VCaP (cell line): ENCODE measurements at regions not wholly inside any gene's neighbourhood (a gene's known extent, or its start where the extent isn't known, plus 50 kb on each side); places are given as distances from the start of the nearest gene placed in this dataset.

Experiments used
- H3K27ac ChIP-seq: fragments of 450-650 bp; 2 replicates; pipeline ENCODE4 v1.5.1; 2017
- CTCF ChIP-seq: fragments of 450-650 bp; conservative IDR thresholded peaks from 2 replicates; pipeline ENCODE4 v1.5.1; 2017; ENCODE audit warnings: mild to moderate bottlenecking, moderate library complexity

DNA sequence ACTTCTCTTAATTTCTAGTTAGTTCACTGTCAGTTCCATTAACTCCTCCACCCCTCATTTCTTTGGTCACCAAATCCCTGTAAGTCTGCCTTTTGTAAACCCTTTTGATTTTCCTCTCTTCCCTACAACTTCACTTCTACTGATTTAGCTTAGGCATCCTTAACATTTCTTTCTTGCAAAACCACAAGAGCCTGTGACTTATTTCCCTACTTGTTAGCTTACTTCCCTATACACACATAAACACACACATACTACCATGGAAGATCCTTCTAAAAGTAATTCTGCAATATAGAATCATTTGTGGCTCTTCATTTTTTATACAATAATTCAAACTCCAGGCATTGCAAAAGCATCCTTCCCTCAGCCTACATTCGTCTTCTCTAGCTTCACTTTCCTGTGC, 494.3 kb upstream of the USP15 start:
- no peak overlapping the region for H3K27ac ChIP-seq
- no peak for TF ChIP-seq CTCF

GRCh38 chr12:61780435-61780834, 479.8 kb upstream of the USP15 start:
- peak overlapping the region; percentile 49 for H3K27ac ChIP-seq
- TF ChIP-seq CTCF: no peak

GRCh38 chr12:61781021-61781581, 479.1 kb upstream of the USP15 start:
- H3K27ac ChIP-seq: peak overlapping the region; percentile 49
- TF ChIP-seq CTCF: no peak

DNA sequence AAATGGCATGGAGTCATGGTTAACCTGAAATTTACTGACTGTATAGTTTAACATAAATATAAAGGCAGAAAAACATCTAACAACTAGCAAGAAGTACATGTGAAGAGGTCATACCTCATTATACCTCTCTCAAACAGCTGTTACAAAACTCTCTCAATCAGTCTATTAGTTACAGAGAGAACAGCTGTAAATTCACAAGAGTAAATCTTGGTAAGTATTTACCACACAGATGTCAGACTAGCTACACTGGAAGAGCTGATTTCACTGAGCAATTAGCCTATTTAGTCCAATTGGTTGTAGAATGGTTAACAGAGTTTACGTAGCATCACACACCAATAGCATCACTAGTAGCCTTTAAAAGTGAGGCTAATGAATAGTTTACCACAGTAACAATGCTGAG, 463.4 kb upstream of the USP15 start:
- no peak overlapping the region for H3K27ac ChIP-seq
- no peak for TF ChIP-seq CTCF

DNA sequence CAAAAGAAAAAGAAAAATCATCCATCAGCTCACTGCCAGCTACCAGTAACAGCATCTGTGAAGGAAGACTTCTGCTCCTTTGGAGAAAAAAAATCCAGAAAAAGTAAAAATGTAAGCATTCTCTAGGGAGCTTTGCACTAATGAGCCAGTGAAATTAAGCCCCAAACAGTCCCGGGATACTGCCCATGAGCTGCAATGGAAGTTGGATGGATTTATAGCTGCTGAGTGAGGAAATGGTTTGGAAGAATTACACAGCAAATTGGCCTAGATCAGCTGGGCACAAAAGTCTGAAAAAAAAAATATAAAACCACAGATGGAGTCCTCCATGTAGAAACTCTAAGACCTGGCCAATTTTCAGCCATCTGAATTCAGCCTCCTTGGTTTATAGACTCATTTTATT, 462.9 kb upstream of the USP15 start:
- no peak for TF ChIP-seq CTCF
- H3K27ac ChIP-seq: no peak overlapping the region

DNA sequence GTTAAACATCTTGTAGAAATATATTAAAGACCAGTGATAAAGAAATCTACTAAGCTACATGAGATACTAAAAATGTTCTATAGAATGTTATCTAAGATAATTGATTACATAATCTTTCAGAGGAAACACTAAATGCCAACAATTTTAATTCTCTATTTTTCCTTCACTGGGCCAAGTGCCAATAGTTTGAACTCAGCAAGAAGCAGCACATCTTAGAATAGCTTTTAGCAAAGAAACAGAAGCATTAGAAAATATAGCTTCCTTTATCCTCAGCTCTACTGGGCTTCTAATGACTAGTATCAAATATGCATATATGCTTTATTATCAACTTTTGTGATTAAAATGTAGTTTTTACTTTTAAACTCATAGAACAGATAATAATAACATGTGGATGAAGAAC, 461.4 kb upstream of the USP15 start:
- no peak overlapping the region for H3K27ac ChIP-seq
- TF ChIP-seq CTCF: no peak

DNA sequence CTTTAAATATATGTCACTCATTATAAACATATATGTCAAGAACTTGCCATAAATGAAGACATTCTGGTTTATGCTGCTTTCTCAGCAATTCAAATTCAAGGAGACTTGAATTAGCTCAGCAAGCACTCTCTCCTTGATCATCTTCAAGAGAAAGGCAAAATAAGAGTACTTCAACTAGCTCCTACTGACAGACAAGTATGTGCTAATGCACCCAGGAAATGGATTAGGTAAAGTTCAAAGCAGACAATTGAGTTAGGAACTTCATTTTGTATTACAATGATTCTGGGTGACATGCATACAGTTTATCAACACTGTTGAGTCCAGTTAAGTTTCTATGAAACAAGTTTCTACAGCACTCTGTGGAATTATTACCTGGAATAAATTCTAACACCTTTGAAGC, 455.9 kb upstream of the USP15 start:
- TF ChIP-seq CTCF: no peak

More for the DNA sequence above, 455.9 kb upstream of the USP15 start:
- H3K27ac ChIP-seq: no peak overlapping the region
